ENCODE measurements at regions not wholly inside any gene's neighbourhood (a gene's known extent, or its start where the extent isn't known, plus 50 kb on each side); places are given as distances from the start of the nearest gene placed in this dataset.

- no peak for TF ChIP-seq BACH2 (CRISPR knock-in tag; IDR thresholded peaks at IDR 0.05; ENCODE audit: borderline replicate concordance)
- TF ChIP-seq ISL1 (CRISPR knock-in tag; IDR thresholded peaks at IDR 0.05) = 0 out of 2 replicates have a peak, but pooled peaks have one; percentile 25
Measured at GRCh38 chr12:84807249-84807648, 105.3 kb downstream of the SLC6A15 start.

GRCh38 chr12:84805474-84805858 is 107.1 kb downstream of the SLC6A15 start:
- ATAC-seq = no peak

More at GRCh38 chr12:84807249-84807648, 105.3 kb downstream of the SLC6A15 start:
- peak; percentile 49 for ATAC-seq

GRCh38 chr12:84804691-84805473 is 107.7 kb downstream of the SLC6A15 start:
- no peak for ATAC-seq
- TF ChIP-seq ESRRG (CRISPR knock-in tag; IDR thresholded peaks at IDR 0.05) (no peak), ISL1 (CRISPR knock-in tag; IDR thresholded peaks at IDR 0.05) (no peak), ZFP3 (CRISPR knock-in tag; IDR thresholded peaks at IDR 0.05) (no peak), CSRNP3 (CRISPR knock-in tag; IDR thresholded peaks at IDR 0.05) (no peak), GLIS3 (CRISPR knock-in tag; IDR thresholded peaks at IDR 0.05) (no peak), TOX (CRISPR knock-in tag; IDR thresholded peaks at IDR 0.05; ENCODE audit: borderline replicate concordance) (no peak), ZNF8 (CRISPR knock-in tag; IDR thresholded peaks at IDR 0.05) (no peak), RARB (CRISPR knock-in tag; IDR thresholded peaks at IDR 0.05) (no peak), ZC3H10 (CRISPR knock-in tag; IDR thresholded peaks at IDR 0.05) (no peak), POU6F1 (CRISPR knock-in tag; IDR thresholded peaks at IDR 0.05; ENCODE audit: borderline replicate concordance, low read depth) (no peak), SNAI2 (CRISPR knock-in tag; IDR thresholded peaks at IDR 0.05) (no peak), TSHZ2 (CRISPR knock-in tag; IDR thresholded peaks at IDR 0.05) (no peak), ARNTL (CRISPR knock-in tag; IDR thresholded peaks at IDR 0.05; ENCODE audit: borderline replicate concordance, low read depth) (no peak), PPARA (CRISPR knock-in tag; IDR thresholded peaks at IDR 0.05; ENCODE audit: borderline replicate concordance) (no peak), TCF4 (CRISPR knock-in tag; IDR thresholded peaks at IDR 0.05; ENCODE audit: borderline replicate concordance) (no peak), OSR1 (CRISPR knock-in tag; IDR thresholded peaks at IDR 0.05) (no peak), ZNF70 (CRISPR knock-in tag; IDR thresholded peaks at IDR 0.05) (no peak)

More at GRCh38 chr12:84805474-84805858, 107.1 kb downstream of the SLC6A15 start:
- no peak for TF ChIP-seq CSDC2 (CRISPR knock-in tag; IDR thresholded peaks at IDR 0.05)
- TF ChIP-seq ZNF8 (CRISPR knock-in tag; IDR thresholded peaks at IDR 0.05) = no peak
- TF ChIP-seq TOX (CRISPR knock-in tag; IDR thresholded peaks at IDR 0.05; ENCODE audit: borderline replicate concordance) = no peak
- TF ChIP-seq ZC3H10 (CRISPR knock-in tag; IDR thresholded peaks at IDR 0.05) = no peak
- TF ChIP-seq CREB5 (CRISPR knock-in tag; IDR thresholded peaks at IDR 0.05; ENCODE audit: low read depth) = no peak
- TF ChIP-seq TSHZ2 (CRISPR knock-in tag; IDR thresholded peaks at IDR 0.05) = no peak
- TF ChIP-seq ZNF565 (CRISPR knock-in tag; conservative IDR thresholded peaks at IDR 0.05; ENCODE audit: low read depth) = no peak
- no peak for TF ChIP-seq ZFP30 (CRISPR knock-in tag; IDR thresholded peaks at IDR 0.05)
- TF ChIP-seq BACH2 (CRISPR knock-in tag; IDR thresholded peaks at IDR 0.05; ENCODE audit: borderline replicate concordance) = no peak

Data from SK-N-SH treated with all-trans-retinoic acid at 6 μM for 48 hours (cell line).